ENCODE measurements at regions not wholly inside any gene's neighbourhood (a gene's known extent, or its start where the extent isn't known, plus 50 kb on each side); places are given as distances from the start of the nearest gene placed in this dataset.

DNA sequence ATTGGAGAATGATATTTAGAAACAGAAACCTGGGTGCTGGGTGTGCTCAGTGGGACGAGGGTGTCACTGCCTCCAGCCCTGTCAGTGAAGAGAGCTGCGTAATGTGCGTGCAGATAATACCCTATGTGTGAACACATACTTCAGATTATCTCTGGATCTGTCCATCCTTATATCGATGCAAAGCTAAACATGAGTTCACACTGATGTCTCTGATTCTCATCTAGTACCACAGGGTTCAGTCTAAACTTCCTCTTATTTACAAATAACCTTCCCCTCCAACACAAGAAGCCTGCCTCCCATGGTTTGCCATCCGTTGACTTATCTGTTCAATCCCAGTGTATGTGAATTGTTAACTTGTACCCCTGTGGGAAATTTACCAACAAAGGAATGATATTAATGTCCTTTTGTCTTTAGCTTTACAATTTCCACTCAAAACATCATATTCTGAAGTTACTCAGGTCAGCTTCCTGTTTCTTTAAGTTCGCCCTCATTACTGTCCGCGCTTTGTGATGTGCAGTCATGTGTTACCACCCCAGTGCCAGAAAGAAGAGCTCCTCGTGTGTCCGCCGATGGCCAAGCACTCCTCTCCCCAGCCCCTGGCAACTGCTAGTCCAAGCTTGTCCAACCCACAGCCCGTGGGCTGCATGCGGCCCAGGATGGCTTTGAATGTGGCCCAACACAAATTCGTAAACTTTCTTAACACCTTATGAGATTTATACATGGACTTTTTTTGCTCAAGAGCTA, 108.2 kb downstream of the RTP5 start:
- DNase-seq: no peak
- H3K27me3 ChIP-seq (replicated peaks; ENCODE audit: insufficient read depth): 0 out of 2 replicates have a peak, but pooled peaks cover 6% of the 10 kb centered on the region
- no peak overlapping the region for H3K27ac ChIP-seq
- H3K4me1 ChIP-seq (ENCODE audit: insufficient read depth): no peaks in the 10 kb centered on the region
- no peaks in the 10 kb centered on the region for H3K9me3 ChIP-seq (ENCODE audit: low read depth)
- no peak overlapping the region for H2AFZ ChIP-seq
- H3K4me2 ChIP-seq (ENCODE audit: unreplicated experiment): no peak overlapping the region
- H3K79me2 ChIP-seq (ENCODE audit: insufficient read depth): no peaks in the 10 kb centered on the region
- H3F3A ChIP-seq (ENCODE audit: insufficient read depth): no peaks in the 10 kb centered on the region
- 62 to 64% methylated on average over 13 to 14 of the region's 14 CpGs for WGBS, 2 experiments (ENCODE audit: low coverage in 1 of 2, low lambda C conversion rate in 2 of 2, missing lambda C conversion rate in 2 of 2)
- no peak overlapping the region for H3K4me3 ChIP-seq
- no peaks in the 10 kb centered on the region for H4K20me1 ChIP-seq (ENCODE audit: insufficient read depth)
- in situ Hi-C loops (cut with MboI): no loop called here
- no peak overlapping the region for H3K9ac ChIP-seq
- no peak for TF ChIP-seq EZH2 (IDR thresholded peaks at IDR 0.05; ENCODE audit: insufficient read depth, poor library complexity, severe bottlenecking)
- H3K9me2 ChIP-seq (ENCODE audit: insufficient read depth): no peaks in the 10 kb centered on the region
- no peaks in the 10 kb centered on the region for H3K36me3 ChIP-seq (ENCODE audit: low read depth)

DNA sequence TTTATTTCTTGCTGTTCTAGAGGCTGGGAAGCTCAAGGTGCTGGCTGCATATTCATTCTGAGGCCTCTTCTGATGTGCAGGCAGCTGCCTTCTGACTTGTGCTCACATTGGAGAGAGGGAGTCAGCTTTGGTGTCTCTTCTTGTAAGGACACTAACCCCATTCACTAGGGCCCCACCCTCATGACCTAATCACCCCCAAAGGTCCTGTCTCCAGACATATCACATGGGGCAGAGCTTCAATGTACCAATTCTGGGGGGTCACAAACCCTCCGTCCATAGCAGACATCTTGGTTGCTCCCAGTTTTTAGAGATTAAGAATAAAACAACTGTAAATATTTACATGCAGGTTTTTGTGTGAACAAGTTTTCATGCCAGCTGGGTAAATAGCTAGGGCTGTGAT, 109.1 kb downstream of the RTP5 start:
- H3K9me2 ChIP-seq (ENCODE audit: insufficient read depth): no peaks in the 10 kb centered on the region
- H3K4me3 ChIP-seq: no peak overlapping the region
- no peak for DNase-seq
- WGBS, 2 experiments (ENCODE audit: low coverage in 1 of 2, low lambda C conversion rate in 2 of 2, missing lambda C conversion rate in 2 of 2): 79 to 83% methylated on average over 1 of the region's 1 CpG
- no peak for TF ChIP-seq EZH2 (IDR thresholded peaks at IDR 0.05; ENCODE audit: insufficient read depth, poor library complexity, severe bottlenecking)
- TF ChIP-seq EZH2phosphoT487 (IDR thresholded peaks at IDR 0.05; ENCODE audit: insufficient read depth, low read depth): no peak
- no peaks in the 10 kb centered on the region for H3F3A ChIP-seq (ENCODE audit: insufficient read depth)
- 0 out of 2 replicates have a peak, but pooled peaks cover 6% of the 10 kb centered on the region for H3K27me3 ChIP-seq (replicated peaks; ENCODE audit: insufficient read depth)
- no peak overlapping the region for H2AFZ ChIP-seq
- no peak overlapping the region for H3K9ac ChIP-seq
- H4K20me1 ChIP-seq (ENCODE audit: insufficient read depth): no peaks in the 10 kb centered on the region
- H3K4me1 ChIP-seq (ENCODE audit: insufficient read depth): no peaks in the 10 kb centered on the region
- H3K36me3 ChIP-seq (ENCODE audit: low read depth): no peaks in the 10 kb centered on the region
- in situ Hi-C loops (cut with MboI): no loop called here
- no peak overlapping the region for H3K27ac ChIP-seq
- no peak overlapping the region for H3K4me2 ChIP-seq (ENCODE audit: unreplicated experiment)
- H3K79me2 ChIP-seq (ENCODE audit: insufficient read depth): no peaks in the 10 kb centered on the region
- no peaks in the 10 kb centered on the region for H3K9me3 ChIP-seq (ENCODE audit: low read depth)

- DNase-seq: no peak
- Histone ChIP-seq H3K4me2 (ENCODE audit: unreplicated experiment) (no peak overlapping the region), H3K79me2 (ENCODE audit: insufficient read depth) (no peaks in the 10 kb centered on the region), H4K20me1 (ENCODE audit: insufficient read depth) (no peaks in the 10 kb centered on the region), H3K27ac (no peak overlapping the region), H3K36me3 (ENCODE audit: low read depth) (no peaks in the 10 kb centered on the region), H3K9ac (no peak overlapping the region), H3K27me3 (replicated peaks; ENCODE audit: insufficient read depth) (0 out of 2 replicates have a peak, but pooled peaks cover 6% of the 10 kb centered on the region), H3K9me2 (ENCODE audit: insufficient read depth) (no peaks in the 10 kb centered on the region), H3K4me3 (no peak overlapping the region), H2AFZ (no peak overlapping the region), H3K9me3 (ENCODE audit: low read depth) (no peaks in the 10 kb centered on the region), H3F3A (ENCODE audit: insufficient read depth) (no peaks in the 10 kb centered on the region), H3K4me1 (ENCODE audit: insufficient read depth) (no peaks in the 10 kb centered on the region)
- 29 to 33% methylated on average over 6 of the region's 6 CpGs for WGBS, 2 experiments (ENCODE audit: low coverage in 1 of 2, low lambda C conversion rate in 2 of 2, missing lambda C conversion rate in 2 of 2)
- TF ChIP-seq EZH2 (IDR thresholded peaks at IDR 0.05; ENCODE audit: insufficient read depth, poor library complexity, severe bottlenecking): no peak
- no peak for TF ChIP-seq EZH2phosphoT487 (IDR thresholded peaks at IDR 0.05; ENCODE audit: insufficient read depth, low read depth)
- in situ Hi-C loops (cut with MboI): no loop called here
Measured at GRCh38 chr2:241980193-241980592, 110.7 kb downstream of the RTP5 start.

DNA sequence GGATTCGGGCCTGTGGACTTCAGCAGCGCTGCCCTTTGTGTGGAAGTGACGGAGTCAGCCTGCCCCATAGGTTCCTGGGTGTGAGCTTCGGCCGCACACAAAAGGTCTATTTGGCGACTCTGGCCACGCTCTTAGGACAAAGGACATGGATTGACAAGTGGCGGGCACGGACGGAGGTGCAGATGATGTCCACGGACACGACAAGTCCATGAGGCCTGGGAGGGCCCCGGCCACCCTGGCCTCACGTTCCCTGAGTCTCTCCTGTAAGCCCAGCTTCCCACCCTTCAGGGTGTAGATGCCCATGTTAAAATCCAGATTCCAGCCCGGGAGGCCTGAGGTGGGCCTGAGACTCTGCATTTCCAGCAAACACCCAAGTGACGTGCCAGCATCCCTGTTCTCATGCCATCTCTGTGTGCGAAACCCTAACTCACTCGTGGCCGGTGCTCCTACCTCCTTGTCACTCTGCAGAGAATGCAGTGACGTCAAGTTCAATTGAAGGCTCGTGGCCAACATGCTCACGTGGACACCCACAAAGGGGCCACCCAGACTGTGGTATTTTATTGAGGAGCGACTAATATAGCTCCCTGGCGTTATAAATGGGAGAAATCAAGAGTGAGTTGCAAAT, 111.7 kb downstream of the RTP5 start:
- H3K9ac ChIP-seq: no peak overlapping the region
- no peak overlapping the region for H2AFZ ChIP-seq
- no peaks in the 10 kb centered on the region for H3K9me2 ChIP-seq (ENCODE audit: insufficient read depth)
- H3K4me3 ChIP-seq: no peak overlapping the region
- in situ Hi-C loops (cut with MboI): no loop called here
- no peaks in the 10 kb centered on the region for H3K9me3 ChIP-seq (ENCODE audit: low read depth)
- H3K27me3 ChIP-seq (replicated peaks; ENCODE audit: insufficient read depth): no peaks in the 10 kb centered on the region
- H3K4me2 ChIP-seq (ENCODE audit: unreplicated experiment): no peak overlapping the region
- no peaks in the 10 kb centered on the region for H3K4me1 ChIP-seq (ENCODE audit: insufficient read depth)
- no peaks in the 10 kb centered on the region for H3K79me2 ChIP-seq (ENCODE audit: insufficient read depth)
- no peak overlapping the region for H3K27ac ChIP-seq
- DNase-seq: no peak
- TF ChIP-seq EZH2phosphoT487 (IDR thresholded peaks at IDR 0.05; ENCODE audit: insufficient read depth, low read depth) (no peak), EZH2 (IDR thresholded peaks at IDR 0.05; ENCODE audit: insufficient read depth, poor library complexity, severe bottlenecking) (no peak)
- H4K20me1 ChIP-seq (ENCODE audit: insufficient read depth): no peaks in the 10 kb centered on the region
- no peaks in the 10 kb centered on the region for H3F3A ChIP-seq (ENCODE audit: insufficient read depth)
- no peaks in the 10 kb centered on the region for H3K36me3 ChIP-seq (ENCODE audit: low read depth)
- WGBS, 2 experiments (ENCODE audit: low coverage in 1 of 2, low lambda C conversion rate in 2 of 2, missing lambda C conversion rate in 2 of 2): 66 to 69% methylated on average over 16 to 23 of the region's 24 CpGs

All from GM23248 (cell line).